ENCODE measurements at regions not wholly inside any gene's neighbourhood (a gene's known extent, or its start where the extent isn't known, plus 50 kb on each side); places are given as distances from the start of the nearest gene placed in this dataset.

DNA sequence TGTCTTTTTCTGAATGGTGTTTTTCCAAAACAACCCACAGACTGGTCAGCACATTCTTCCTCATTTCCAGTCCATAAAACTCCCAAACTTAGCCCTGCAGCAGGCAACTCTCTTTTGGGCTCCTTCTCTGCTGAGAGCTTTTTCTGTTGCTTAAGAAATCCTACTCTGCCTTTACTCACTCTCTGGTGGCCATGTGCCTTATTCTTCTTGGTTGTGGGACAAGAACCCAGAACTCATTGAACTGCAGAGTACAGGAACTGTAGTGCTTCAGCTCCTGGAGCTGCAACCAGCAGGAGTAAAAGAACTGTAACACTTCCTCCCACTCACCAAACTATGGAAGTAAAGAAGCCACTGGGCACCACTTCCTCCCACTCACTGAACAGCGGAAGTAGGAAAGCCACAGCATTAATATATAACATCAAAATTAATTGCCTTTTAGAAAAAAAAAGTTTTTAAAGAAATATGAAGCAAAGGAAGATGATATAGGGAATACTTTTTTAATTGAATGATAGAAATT is 864.1 kb upstream of the PCDH10 start:
- TF ChIP-seq, protein P1, sequence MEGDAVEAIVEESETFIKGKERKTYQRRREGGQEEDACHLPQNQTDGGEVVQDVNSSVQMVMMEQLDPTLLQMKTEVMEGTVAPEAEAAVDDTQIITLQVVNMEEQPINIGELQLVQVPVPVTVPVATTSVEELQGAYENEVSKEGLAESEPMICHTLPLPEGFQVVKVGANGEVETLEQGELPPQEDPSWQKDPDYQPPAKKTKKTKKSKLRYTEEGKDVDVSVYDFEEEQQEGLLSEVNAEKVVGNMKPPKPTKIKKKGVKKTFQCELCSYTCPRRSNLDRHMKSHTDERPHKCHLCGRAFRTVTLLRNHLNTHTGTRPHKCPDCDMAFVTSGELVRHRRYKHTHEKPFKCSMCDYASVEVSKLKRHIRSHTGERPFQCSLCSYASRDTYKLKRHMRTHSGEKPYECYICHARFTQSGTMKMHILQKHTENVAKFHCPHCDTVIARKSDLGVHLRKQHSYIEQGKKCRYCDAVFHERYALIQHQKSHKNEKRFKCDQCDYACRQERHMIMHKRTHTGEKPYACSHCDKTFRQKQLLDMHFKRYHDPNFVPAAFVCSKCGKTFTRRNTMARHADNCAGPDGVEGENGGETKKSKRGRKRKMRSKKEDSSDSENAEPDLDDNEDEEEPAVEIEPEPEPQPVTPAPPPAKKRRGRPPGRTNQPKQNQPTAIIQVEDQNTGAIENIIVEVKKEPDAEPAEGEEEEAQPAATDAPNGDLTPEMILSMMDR (IDR thresholded peaks at IDR 0.05; ENCODE audit: low read length): no peak
- no peak for TF ChIP-seq EZH2 (IDR thresholded peaks at IDR 0.05; ENCODE audit: borderline replicate concordance, low read length)
